MM.1S (cell line): ENCODE measurements at regions not wholly inside any gene's neighbourhood (a gene's known extent, or its start where the extent isn't known, plus 50 kb on each side); places are given as distances from the start of the nearest gene placed in this dataset.

Source experiments
- EZH2 ChIP-seq: fragments of 300-600 bp; sonication (generic); optimal IDR thresholded peaks from 2 replicates; pipeline ENCODE3; 2017; ENCODE audit warnings: low read depth, mild to moderate bottlenecking, antibody characterized with exemption, low read length, mixed read lengths
- EZH2phosphoT487 ChIP-seq: fragments of 300-600 bp; sonication (generic); IDR thresholded peaks from 2 replicates; pipeline ENCODE4 v1.6.1; 2018; ENCODE audit warnings: antibody characterized with exemption, low read length
- TF ChIP-seq, protein P1 (sequence below): fragments of 300-600 bp; sonication (generic); IDR thresholded peaks from 2 replicates; pipeline ENCODE4 v1.5.1; 2016; ENCODE audit warnings: antibody characterized with exemption, low read length, mixed read lengths

DNA sequence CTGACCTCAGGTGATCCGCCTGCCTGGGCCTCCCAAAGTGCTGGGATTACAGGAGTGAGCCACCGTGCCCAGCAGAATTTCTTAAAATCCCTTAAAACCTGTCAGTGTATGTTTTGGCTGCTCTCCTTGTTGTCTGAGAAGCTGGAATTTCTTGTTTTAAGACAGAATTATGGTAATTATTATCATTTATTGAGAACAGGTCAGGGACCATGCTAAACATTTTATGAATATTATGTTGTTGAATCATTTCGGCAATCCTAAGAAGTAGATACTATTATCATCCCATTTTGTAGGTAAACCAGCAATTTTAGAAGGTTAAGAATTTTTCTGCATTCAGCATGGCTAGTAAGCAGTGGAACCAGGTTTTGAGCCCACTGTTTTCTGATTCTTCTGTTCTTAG lies 86.1 kb upstream of the AKIRIN2 start:
- TF ChIP-seq, protein P1, sequence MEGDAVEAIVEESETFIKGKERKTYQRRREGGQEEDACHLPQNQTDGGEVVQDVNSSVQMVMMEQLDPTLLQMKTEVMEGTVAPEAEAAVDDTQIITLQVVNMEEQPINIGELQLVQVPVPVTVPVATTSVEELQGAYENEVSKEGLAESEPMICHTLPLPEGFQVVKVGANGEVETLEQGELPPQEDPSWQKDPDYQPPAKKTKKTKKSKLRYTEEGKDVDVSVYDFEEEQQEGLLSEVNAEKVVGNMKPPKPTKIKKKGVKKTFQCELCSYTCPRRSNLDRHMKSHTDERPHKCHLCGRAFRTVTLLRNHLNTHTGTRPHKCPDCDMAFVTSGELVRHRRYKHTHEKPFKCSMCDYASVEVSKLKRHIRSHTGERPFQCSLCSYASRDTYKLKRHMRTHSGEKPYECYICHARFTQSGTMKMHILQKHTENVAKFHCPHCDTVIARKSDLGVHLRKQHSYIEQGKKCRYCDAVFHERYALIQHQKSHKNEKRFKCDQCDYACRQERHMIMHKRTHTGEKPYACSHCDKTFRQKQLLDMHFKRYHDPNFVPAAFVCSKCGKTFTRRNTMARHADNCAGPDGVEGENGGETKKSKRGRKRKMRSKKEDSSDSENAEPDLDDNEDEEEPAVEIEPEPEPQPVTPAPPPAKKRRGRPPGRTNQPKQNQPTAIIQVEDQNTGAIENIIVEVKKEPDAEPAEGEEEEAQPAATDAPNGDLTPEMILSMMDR = no peak
- TF ChIP-seq EZH2phosphoT487 (no peak), EZH2 (no peak)
